ENCODE measurements at regions not wholly inside any gene's neighbourhood (a gene's known extent, or its start where the extent isn't known, plus 50 kb on each side); places are given as distances from the start of the nearest gene placed in this dataset.
"Not testable (repeated sequence)": the region's sequence is repeated elsewhere in the genome, so short reads cannot be mapped to it uniquely, and the experiment has no call there.

- CTCF ChIA-PET, H3K27me3 Mint-ChIP-seq, H3K4me3 Mint-ChIP-seq, H3K36me3 Mint-ChIP-seq, H3K27ac Mint-ChIP-seq, H3K9me3 Mint-ChIP-seq, DNase-seq: not testable (repeated sequence)
- H3K4me1 Mint-ChIP-seq = peaks cover 21% of the 10 kb centered on the region
Observed at GRCh38 chr1:120531455-120531854, 116.6 kb downstream of the NBPF8 start.

- peak overlapping the region; percentile 95 for H3K27ac Mint-ChIP-seq
- H3K36me3 Mint-ChIP-seq = peaks cover 12% of the 10 kb centered on the region
- H3K4me1 Mint-ChIP-seq = peaks cover 24% of the 10 kb centered on the region
- CTCF ChIA-PET, H3K27me3 Mint-ChIP-seq, DNase-seq, H3K9me3 Mint-ChIP-seq: not testable (repeated sequence)
- H3K4me3 Mint-ChIP-seq = peak overlapping the region; percentile 61
Observed at GRCh38 chr1:120534361-120535047, 119.7 kb downstream of the NBPF8 start.

GRCh38 chr1:120535052-120535451 lies 120.2 kb downstream of the NBPF8 start:
- H3K9me3 Mint-ChIP-seq, CTCF ChIA-PET, H3K27me3 Mint-ChIP-seq, DNase-seq: not testable (repeated sequence)
- Mint-ChIP-seq H3K4me1 (peaks cover 24% of the 10 kb centered on the region), H3K27ac (peak overlapping the region; percentile 95), H3K36me3 (peaks cover 12% of the 10 kb centered on the region), H3K4me3 (peak overlapping the region; percentile 61)

- H3K4me1 Mint-ChIP-seq, H3K9me3 Mint-ChIP-seq, H3K27ac Mint-ChIP-seq, H3K4me3 Mint-ChIP-seq, H3K36me3 Mint-ChIP-seq, DNase-seq, CTCF ChIA-PET, H3K27me3 Mint-ChIP-seq: not testable (repeated sequence)
Observed at GRCh38 chr1:120541394-120541793, 126.6 kb downstream of the NBPF8 start.

- H3K27ac Mint-ChIP-seq, H3K27me3 Mint-ChIP-seq, H3K9me3 Mint-ChIP-seq, H3K4me3 Mint-ChIP-seq, CTCF ChIA-PET, DNase-seq, H3K4me1 Mint-ChIP-seq, H3K36me3 Mint-ChIP-seq: not testable (repeated sequence)
Observed at GRCh38 chr1:120542365-120542764, 127.5 kb downstream of the NBPF8 start.

GRCh38 chr1:120542940-120543339 lies 128.1 kb downstream of the NBPF8 start:
- H3K4me3 Mint-ChIP-seq, H3K36me3 Mint-ChIP-seq, DNase-seq, H3K9me3 Mint-ChIP-seq, H3K4me1 Mint-ChIP-seq, H3K27me3 Mint-ChIP-seq, CTCF ChIA-PET, H3K27ac Mint-ChIP-seq: not testable (repeated sequence)

GRCh38 chr1:120544434-120544833 lies 129.6 kb downstream of the NBPF8 start:
- H3K4me1 Mint-ChIP-seq, H3K4me3 Mint-ChIP-seq, CTCF ChIA-PET: not testable (repeated sequence)

GRCh38 chr1:120550335-120550734 lies 135.5 kb downstream of the NBPF8 start:
- H3K27ac Mint-ChIP-seq, H3K9me3 Mint-ChIP-seq, H3K36me3 Mint-ChIP-seq, H3K4me1 Mint-ChIP-seq, H3K4me3 Mint-ChIP-seq, DNase-seq, H3K27me3 Mint-ChIP-seq, CTCF ChIA-PET: not testable (repeated sequence)

More at GRCh38 chr1:120544434-120544833, 129.6 kb downstream of the NBPF8 start:
- not testable (repeated sequence) for H3K27ac Mint-ChIP-seq, H3K9me3 Mint-ChIP-seq, H3K27me3 Mint-ChIP-seq, H3K36me3 Mint-ChIP-seq
- DNase-seq = peak; percentile 88

GRCh38 chr1:120552190-120552589 lies 137.4 kb downstream of the NBPF8 start:
- DNase-seq, H3K27ac Mint-ChIP-seq, H3K9me3 Mint-ChIP-seq, H3K4me1 Mint-ChIP-seq, H3K36me3 Mint-ChIP-seq, CTCF ChIA-PET, H3K27me3 Mint-ChIP-seq, H3K4me3 Mint-ChIP-seq: not testable (repeated sequence)

GRCh38 chr1:120557605-120558302 lies 142.9 kb downstream of the NBPF8 start:
- H3K36me3 Mint-ChIP-seq = not testable (repeated sequence)
- DNase-seq = peak; percentile 20
- H3K4me3 Mint-ChIP-seq = peak overlapping the region; percentile 64

GRCh38 chr1:120558303-120559060 lies 143.6 kb downstream of the NBPF8 start:
- H3K9me3 Mint-ChIP-seq, CTCF ChIA-PET, H3K27me3 Mint-ChIP-seq, H3K36me3 Mint-ChIP-seq: not testable (repeated sequence)
- peak; percentile 83 for DNase-seq
- Mint-ChIP-seq H3K27ac (peak overlapping the region; percentile 75), H3K4me1 (peaks cover 13% of the 10 kb centered on the region), H3K4me3 (peak overlapping the region; percentile 67)

More at GRCh38 chr1:120557605-120558302, 142.9 kb downstream of the NBPF8 start:
- H3K4me1 Mint-ChIP-seq = peaks cover 13% of the 10 kb centered on the region
- H3K9me3 Mint-ChIP-seq, H3K27me3 Mint-ChIP-seq, H3K27ac Mint-ChIP-seq, CTCF ChIA-PET: not testable (repeated sequence)

- H3K4me3 Mint-ChIP-seq, CTCF ChIA-PET, H3K27me3 Mint-ChIP-seq, H3K9me3 Mint-ChIP-seq, H3K27ac Mint-ChIP-seq, H3K36me3 Mint-ChIP-seq: not testable (repeated sequence)
- peak; percentile 21 for DNase-seq
- H3K4me1 Mint-ChIP-seq = peaks cover 11% of the 10 kb centered on the region
Observed at GRCh38 chr1:120561767-120562166, 146.9 kb downstream of the NBPF8 start.

GRCh38 chr1:120565396-120565795 lies 150.6 kb downstream of the NBPF8 start:
- H3K4me3 Mint-ChIP-seq, DNase-seq, H3K4me1 Mint-ChIP-seq, H3K27ac Mint-ChIP-seq, H3K27me3 Mint-ChIP-seq, H3K9me3 Mint-ChIP-seq, CTCF ChIA-PET, H3K36me3 Mint-ChIP-seq: not testable (repeated sequence)

- H3K36me3 Mint-ChIP-seq, H3K4me3 Mint-ChIP-seq, H3K27me3 Mint-ChIP-seq, H3K4me1 Mint-ChIP-seq, H3K27ac Mint-ChIP-seq, CTCF ChIA-PET, DNase-seq, H3K9me3 Mint-ChIP-seq: not testable (repeated sequence)
Observed at GRCh38 chr1:120567620-120568019, 152.8 kb downstream of the NBPF8 start.

GRCh38 chr1:120575201-120575600 lies 148.5 kb upstream of the NBPF26 start:
- not testable (repeated sequence) for H3K36me3 Mint-ChIP-seq, H3K9me3 Mint-ChIP-seq

More at GRCh38 chr1:120575201-120575600, 148.5 kb upstream of the NBPF26 start:
- H3K4me1 Mint-ChIP-seq, H3K27me3 Mint-ChIP-seq, CTCF ChIA-PET, DNase-seq, H3K4me3 Mint-ChIP-seq, H3K27ac Mint-ChIP-seq: not testable (repeated sequence)

All from activated naive CD4-positive, alpha-beta T cell treated with anti-CD3 and anti-CD28 coated beads, Interleukin-2, amount 10 ng/mL, durations not matched to agents 7 days and 5 days (primary cell).